ENCODE measurements at regions not wholly inside any gene's neighbourhood (a gene's known extent, or its start where the extent isn't known, plus 50 kb on each side); places are given as distances from the start of the nearest gene placed in this dataset.

GRCh38 chr16:73599351-73599750, 551.4 kb upstream of the ZFHX3 start:
- H3K9me3 ChIP-seq, result no peaks in the 10 kb centered on the region
- H3K27me3 ChIP-seq, result no peaks in the 10 kb centered on the region
- no peak for TF ChIP-seq CTCF (IDR thresholded peaks at IDR 0.05)
- no peak for ATAC-seq
- intact Hi-C loops (cut with DNase I), result no loop called here
- H3K4me3 ChIP-seq, result no peak overlapping the region
- no peaks in the 10 kb centered on the region for H3K36me3 ChIP-seq
- H3K27ac ChIP-seq, result no peak overlapping the region
- no peaks in the 10 kb centered on the region for H3K4me1 ChIP-seq
- DNase-seq, result no peak

- ATAC-seq (no peak), DNase-seq (no peak)
- Histone ChIP-seq H3K4me1 (no peaks in the 10 kb centered on the region), H3K36me3 (no peaks in the 10 kb centered on the region), H3K27ac (no peak overlapping the region), H3K4me3 (no peak overlapping the region), H3K9me3 (no peaks in the 10 kb centered on the region), H3K27me3 (no peaks in the 10 kb centered on the region)
- TF ChIP-seq CTCF (IDR thresholded peaks at IDR 0.05), result no peak
- intact Hi-C loops (cut with DNase I), result no loop called here
These were observed 536.2 kb upstream of the ZFHX3 start for GRCh38 chr16:73584157-73584556.

- TF ChIP-seq CTCF (IDR thresholded peaks at IDR 0.05), result no peak
- Histone ChIP-seq H3K4me1 (no peaks in the 10 kb centered on the region), H3K27ac (no peak overlapping the region), H3K36me3 (no peaks in the 10 kb centered on the region), H3K27me3 (no peaks in the 10 kb centered on the region), H3K9me3 (no peaks in the 10 kb centered on the region), H3K4me3 (no peak overlapping the region)
- DNase-seq (peak; percentile 71), ATAC-seq (peak; percentile 55)
- intact Hi-C loops (cut with DNase I), result no loop called here
These were observed 524.4 kb upstream of the ZFHX3 start for GRCh38 chr16:73572135-73572828.

GRCh38 chr16:73569266-73569980, 521.5 kb upstream of the ZFHX3 start:
- H3K27me3 ChIP-seq, result no peaks in the 10 kb centered on the region
- H3K4me1 ChIP-seq, result no peaks in the 10 kb centered on the region
- no peak for DNase-seq
- no peaks in the 10 kb centered on the region for H3K36me3 ChIP-seq
- intact Hi-C loops (cut with DNase I), result no loop called here
- no peaks in the 10 kb centered on the region for H3K9me3 ChIP-seq
- no peak overlapping the region for H3K4me3 ChIP-seq
- ATAC-seq, result no peak
- H3K27ac ChIP-seq, result no peak overlapping the region
- TF ChIP-seq CTCF (IDR thresholded peaks at IDR 0.05), result no peak

GRCh38 chr16:73568769-73569168, 520.8 kb upstream of the ZFHX3 start:
- Histone ChIP-seq H3K36me3 (no peaks in the 10 kb centered on the region), H3K9me3 (no peaks in the 10 kb centered on the region), H3K4me1 (no peaks in the 10 kb centered on the region), H3K4me3 (no peak overlapping the region), H3K27me3 (no peaks in the 10 kb centered on the region), H3K27ac (no peak overlapping the region)
- intact Hi-C loops (cut with DNase I), result no loop called here
- no peak for ATAC-seq
- TF ChIP-seq CTCF (IDR thresholded peaks at IDR 0.05), result no peak
- no peak for DNase-seq
